ENCODE measurements at regions not wholly inside any gene's neighbourhood (a gene's known extent, or its start where the extent isn't known, plus 50 kb on each side); places are given as distances from the start of the nearest gene placed in this dataset.
A peak's percentile ranks its signal among the peaks of the same experiment; 100 is the strongest.

GRCh38 chr4:156598138-156598681 lies 373.4 kb downstream of the PDGFC start:
- H3K9me3 ChIP-seq, result no peaks in the 10 kb centered on the region
- peak in 1 of 4 donors; percentile 43 for ATAC-seq
- peak overlapping the region in 2 of 12 donors; percentile 15 to 19 for H3K27ac ChIP-seq
- WGBS, 4 donors, result 39 to 57% (median 47%) methylated on average over 6 of the region's 6 CpGs
- TF ChIP-seq, protein P1, sequence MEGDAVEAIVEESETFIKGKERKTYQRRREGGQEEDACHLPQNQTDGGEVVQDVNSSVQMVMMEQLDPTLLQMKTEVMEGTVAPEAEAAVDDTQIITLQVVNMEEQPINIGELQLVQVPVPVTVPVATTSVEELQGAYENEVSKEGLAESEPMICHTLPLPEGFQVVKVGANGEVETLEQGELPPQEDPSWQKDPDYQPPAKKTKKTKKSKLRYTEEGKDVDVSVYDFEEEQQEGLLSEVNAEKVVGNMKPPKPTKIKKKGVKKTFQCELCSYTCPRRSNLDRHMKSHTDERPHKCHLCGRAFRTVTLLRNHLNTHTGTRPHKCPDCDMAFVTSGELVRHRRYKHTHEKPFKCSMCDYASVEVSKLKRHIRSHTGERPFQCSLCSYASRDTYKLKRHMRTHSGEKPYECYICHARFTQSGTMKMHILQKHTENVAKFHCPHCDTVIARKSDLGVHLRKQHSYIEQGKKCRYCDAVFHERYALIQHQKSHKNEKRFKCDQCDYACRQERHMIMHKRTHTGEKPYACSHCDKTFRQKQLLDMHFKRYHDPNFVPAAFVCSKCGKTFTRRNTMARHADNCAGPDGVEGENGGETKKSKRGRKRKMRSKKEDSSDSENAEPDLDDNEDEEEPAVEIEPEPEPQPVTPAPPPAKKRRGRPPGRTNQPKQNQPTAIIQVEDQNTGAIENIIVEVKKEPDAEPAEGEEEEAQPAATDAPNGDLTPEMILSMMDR (IDR thresholded peaks at IDR 0.05), result no peak
- TF ChIP-seq POLR2A (IDR thresholded peaks at IDR 0.05), result no peak
- no peak overlapping the region for H3K4me3 ChIP-seq
- peaks cover 0 to 20% (median 0%) of the 10 kb centered on the region in 12 donors for H3K4me1 ChIP-seq
- DNase-seq, result peak in 1 of 5 donors; percentile 55
- no peaks in the 10 kb centered on the region for H3K36me3 ChIP-seq
- H3K27me3 ChIP-seq, result no peaks in the 10 kb centered on the region
- intact Hi-C loops (cut with DNase I), result loop anchor here in 1 of 10 donors (10.0 kb wide), 1 partner anchor 377 kb away; the partner anchor contains the start of gene PDGFC

DNA sequence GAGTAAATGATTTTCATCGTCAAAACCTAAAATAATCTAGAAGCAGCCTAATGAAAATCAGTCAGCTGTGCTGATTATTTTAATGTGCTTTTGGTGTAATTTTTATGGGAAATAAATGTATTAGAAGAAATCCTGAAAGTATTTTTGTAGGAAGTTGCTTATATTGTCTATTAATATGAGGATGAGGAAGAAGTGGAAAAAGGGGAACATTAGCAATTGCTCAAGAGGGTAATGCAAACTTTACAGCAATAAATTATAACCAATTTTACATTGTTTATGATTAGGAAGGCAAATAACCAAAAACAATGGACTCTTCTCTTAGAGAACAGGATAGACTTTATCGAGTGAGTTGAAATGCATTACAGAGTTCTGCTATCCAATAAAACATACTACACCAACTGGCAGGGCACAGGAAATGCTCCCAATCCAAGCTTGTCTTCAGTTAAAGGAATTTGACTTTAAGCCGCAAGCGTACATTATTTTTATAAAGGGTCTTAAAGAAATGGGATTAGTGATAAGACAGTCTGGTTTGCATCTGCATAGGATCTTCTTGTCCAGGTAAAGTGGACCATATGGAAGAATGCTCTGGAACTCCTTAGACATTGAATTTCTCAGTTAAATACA lies 374.8 kb downstream of the PDGFC start:
- WGBS, 4 donors, result 80 to 92% (median 82%) methylated on average over 4 of the region's 4 CpGs
- Histone ChIP-seq H3K27ac (no peak overlapping the region), H3K4me1 (peaks cover 0 to 20% (median 0%) of the 10 kb centered on the region in 12 donors), H3K36me3 (no peaks in the 10 kb centered on the region), H3K9me3 (no peaks in the 10 kb centered on the region), H3K4me3 (no peak overlapping the region), H3K27me3 (no peaks in the 10 kb centered on the region)
- TF ChIP-seq POLR2A (IDR thresholded peaks at IDR 0.05), result no peak
- TF ChIP-seq, protein P1 (IDR thresholded peaks at IDR 0.05), result no peak
- intact Hi-C loops (cut with DNase I), result loop anchor here in 1 of 10 donors (10.0 kb wide), 1 partner anchor 378 kb away; the partner anchor contains the start of gene PDGFC
- no peak for ATAC-seq
- DNase-seq, result no peak

GRCh38 chr4:156596026-156596425 lies 375.6 kb downstream of the PDGFC start:
- peaks cover 0 to 20% (median 0%) of the 10 kb centered on the region in 12 donors for H3K4me1 ChIP-seq
- H3K27ac ChIP-seq, result no peak overlapping the region
- TF ChIP-seq, protein P1 (IDR thresholded peaks at IDR 0.05), result peak in 1 of 12 donors; percentile 13
- TF ChIP-seq POLR2A (IDR thresholded peaks at IDR 0.05), result no peak
- H3K27me3 ChIP-seq, result no peaks in the 10 kb centered on the region
- ATAC-seq (no peak), DNase-seq (no peak)
- intact Hi-C loops (cut with DNase I), result loop anchor here in 1 of 10 donors (10.0 kb wide), 1 partner anchor 379 kb away; the partner anchor contains the start of gene PDGFC
- H3K9me3 ChIP-seq, result no peaks in the 10 kb centered on the region
- no peak overlapping the region for H3K4me3 ChIP-seq
- 56 to 84% (median 68%) methylated on average over 2 of the region's 2 CpGs for WGBS, 4 donors
- H3K36me3 ChIP-seq, result no peaks in the 10 kb centered on the region

GRCh38 chr4:156595041-156595440 lies 376.6 kb downstream of the PDGFC start:
- H3K27ac ChIP-seq, result no peak overlapping the region
- H3K4me1 ChIP-seq, result peaks cover 0 to 20% (median 0%) of the 10 kb centered on the region in 12 donors
- no peaks in the 10 kb centered on the region for H3K36me3 ChIP-seq
- no peak overlapping the region for H3K4me3 ChIP-seq
- WGBS, 4 donors, result 53 to 69% (median 60%) methylated on average over 1 of the region's 1 CpG
- no peaks in the 10 kb centered on the region for H3K27me3 ChIP-seq
- intact Hi-C loops (cut with DNase I), result loop anchor here in 1 of 10 donors (10.0 kb wide), 1 partner anchor 380 kb away; the partner anchor contains the start of gene PDGFC
- H3K9me3 ChIP-seq, result no peaks in the 10 kb centered on the region
- TF ChIP-seq, protein P1 (IDR thresholded peaks at IDR 0.05), result no peak
- no peak for TF ChIP-seq POLR2A (IDR thresholded peaks at IDR 0.05)
- DNase-seq, result no peak
- ATAC-seq, result no peak
